HEK293T (cell line): ENCODE measurements at regions not wholly inside any gene's neighbourhood (a gene's known extent, or its start where the extent isn't known, plus 50 kb on each side); places are given as distances from the start of the nearest gene placed in this dataset.

ENCODE experiments used
- CTCF ChIA-PET: fragments of 350-600 bp; formaldehyde crosslinking; extraction: SDS; loops from one replicate; lab custom pipeline; 2021; ENCODE audit warnings: antibody characterized with exemption, inconsistent platforms; lab: Yijun Ruan, JAX
- POLR2A ChIA-PET: fragments of 350-600 bp; formaldehyde crosslinking; extraction: SDS; loops from one replicate; lab custom pipeline; 2020; ENCODE audit warnings: antibody characterized with exemption, inconsistent platforms; lab: Yijun Ruan, JAX
- DNase-seq: peaks from one replicate; pipeline ENCODE4 v3.0.0; 2012; ENCODE audit warnings: mixed read lengths; ENCODE audit errors: extremely low spot score
- ARNT ChIP-seq: fragments of 450-650 bp; IDR thresholded peaks from 2 replicates; pipeline ENCODE4 v1.6.1; 2017; ENCODE audit warnings: mild to moderate bottlenecking
- BHLHE40 ChIP-seq: fragments of 450-650 bp; IDR thresholded peaks from 2 replicates; pipeline ENCODE4 v1.6.1; 2016; ENCODE audit warnings: mild to moderate bottlenecking, moderate library complexity, borderline replicate concordance
- CTBP1 ChIP-seq: fragments of 450-650 bp; IDR thresholded peaks from 2 replicates; pipeline ENCODE4 v1.6.1; 2016; ENCODE audit warnings: borderline replicate concordance
- ELF4 ChIP-seq: fragments of 450-650 bp; IDR thresholded peaks from 2 replicates; pipeline ENCODE4 v1.6.1; 2017; ENCODE audit warnings: antibody characterized with exemption
- FOXA1 ChIP-seq: fragments of 450-650 bp; IDR thresholded peaks from 2 replicates; pipeline ENCODE4 v1.6.1; 2016; ENCODE audit warnings: mild to moderate bottlenecking
- FOXK2 ChIP-seq: fragments of 450-650 bp; IDR thresholded peaks from 2 replicates; pipeline ENCODE4 v1.6.1; 2016; ENCODE audit warnings: mild to moderate bottlenecking
- FOXM1 ChIP-seq: fragments of 450-650 bp; IDR thresholded peaks from 2 replicates; pipeline ENCODE4 v1.6.1; 2017; ENCODE audit warnings: mild to moderate bottlenecking, borderline replicate concordance
- HDGF ChIP-seq: fragments of 450-650 bp; IDR thresholded peaks from 2 replicates; pipeline ENCODE4 v1.6.1; 2017; ENCODE audit warnings: antibody characterized with exemption, borderline replicate concordance
- L3MBTL2 ChIP-seq: fragments of 450-650 bp; conservative IDR thresholded peaks from 2 replicates; pipeline ENCODE4 v1.6.1; 2016; ENCODE audit warnings: mild to moderate bottlenecking
- LEF1 ChIP-seq: fragments of 450-650 bp; IDR thresholded peaks from 2 replicates; pipeline ENCODE4 v1.6.1; 2017; ENCODE audit warnings: mild to moderate bottlenecking, borderline replicate concordance
- NFRKB ChIP-seq: fragments of 450-650 bp; IDR thresholded peaks from 2 replicates; pipeline ENCODE4 v1.6.1; 2016; ENCODE audit warnings: mild to moderate bottlenecking, moderate library complexity
- PKNOX1 ChIP-seq: fragments of 450-650 bp; IDR thresholded peaks from 2 replicates; pipeline ENCODE4 v1.6.1; 2016
- SP1 ChIP-seq: fragments of 450-650 bp; IDR thresholded peaks from 2 replicates; pipeline ENCODE4 v1.6.1; 2017
- SUZ12 ChIP-seq: fragments of 450-650 bp; IDR thresholded peaks from 2 replicates; pipeline ENCODE4 v1.6.1; 2016; ENCODE audit warnings: mild to moderate bottlenecking
- TARDBP ChIP-seq: fragments of 450-650 bp; IDR thresholded peaks from 2 replicates; pipeline ENCODE4 v1.6.1; 2016
- ZNF384 ChIP-seq: fragments of 450-650 bp; IDR thresholded peaks from 2 replicates; pipeline ENCODE4 v1.6.1; 2016

DNA sequence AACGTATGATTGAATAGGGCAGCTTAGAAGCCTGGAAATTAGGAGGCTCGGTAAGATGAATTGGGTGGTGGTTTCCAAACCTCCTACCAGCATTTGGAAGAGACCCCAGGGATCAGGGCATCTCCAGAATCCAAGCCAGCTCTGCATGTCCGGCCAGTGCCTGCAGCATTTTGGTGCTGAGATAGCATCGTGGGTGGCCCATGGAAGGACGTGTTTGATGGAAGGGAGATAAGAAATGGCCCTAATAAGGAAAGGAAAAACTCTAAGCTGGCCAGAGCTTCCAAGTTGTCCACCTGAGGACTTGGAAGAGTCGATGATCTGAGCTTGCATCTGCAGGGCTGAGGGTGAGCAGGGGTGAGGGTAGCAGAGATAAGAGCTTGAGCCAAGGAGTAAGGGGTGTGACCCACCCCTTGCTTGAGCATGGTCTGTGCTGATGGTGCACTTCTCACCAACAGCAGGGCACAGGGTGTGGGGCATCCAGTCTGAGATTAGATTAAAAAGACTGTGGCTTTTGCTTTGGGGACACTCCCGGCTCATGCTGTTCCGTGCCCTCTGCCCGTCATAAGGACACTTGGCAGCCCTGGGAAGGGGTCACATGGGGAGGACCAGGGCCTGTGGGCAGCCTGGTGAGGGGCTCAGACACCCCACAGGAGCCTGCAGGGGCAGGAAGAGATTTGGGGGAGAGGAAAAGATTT, 213.2 kb downstream of the ERMARD start:
- no peak for TF ChIP-seq FOXA1
- no peak for TF ChIP-seq FOXM1
- no peak for TF ChIP-seq NFRKB
- no peak for DNase-seq
- CTCF ChIA-PET, result no interaction called here
- POLR2A ChIA-PET, result no interaction called here

DNA sequence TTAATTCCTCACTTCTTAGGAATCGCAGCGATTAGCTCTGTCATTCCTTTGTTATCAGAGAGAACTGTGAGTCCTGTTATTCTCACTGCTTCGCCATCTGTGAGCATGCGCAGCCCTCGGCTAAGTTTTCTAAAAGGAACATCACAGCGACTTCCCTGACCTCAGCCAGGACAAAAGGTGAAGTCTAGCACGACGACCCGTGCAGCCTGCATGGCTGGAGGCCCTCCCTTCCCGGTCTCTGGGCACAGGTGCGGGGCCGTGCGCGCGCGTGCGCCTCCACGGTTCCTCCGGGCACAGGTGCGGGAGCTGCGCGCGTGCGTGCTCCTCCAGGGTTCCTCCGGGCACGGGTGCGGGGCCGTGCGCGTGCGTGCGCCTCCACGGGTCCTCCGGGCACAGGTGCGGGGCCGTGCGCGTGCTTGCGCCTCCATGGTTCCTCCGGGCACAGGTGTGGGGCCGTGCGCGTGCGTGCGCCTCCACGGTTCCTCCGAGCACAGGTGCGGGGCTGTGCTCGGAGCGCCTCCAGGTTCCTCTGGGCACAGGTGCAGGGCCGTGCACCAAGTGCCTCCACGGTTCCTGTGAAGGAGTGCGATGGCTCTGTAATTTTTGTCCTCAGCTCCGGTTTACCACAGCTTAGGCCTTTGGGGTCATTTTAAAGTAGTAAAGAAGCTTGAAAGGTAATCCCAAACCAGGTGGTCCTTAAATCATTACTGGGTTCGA, 212.3 kb downstream of the ERMARD start:
- TF ChIP-seq NFRKB (no peak), BHLHE40 (no peak), LEF1 (no peak), ZNF384 (no peak), ARNT (no peak), SUZ12 (no peak), TARDBP (no peak), L3MBTL2 (no peak), ELF4 (no peak), SP1 (no peak), CTBP1 (no peak), HDGF (no peak), FOXK2 (no peak), FOXM1 (no peak), FOXA1 (no peak), PKNOX1 (no peak)
- DNase-seq, result no peak
- ChIA-PET CTCF (no interaction called here), POLR2A (interaction anchor here (0.6 kb wide), 1 partner anchor 9 kb away, joined by 3 read pairs; no protein-coding TSS in a partner anchor)

DNA sequence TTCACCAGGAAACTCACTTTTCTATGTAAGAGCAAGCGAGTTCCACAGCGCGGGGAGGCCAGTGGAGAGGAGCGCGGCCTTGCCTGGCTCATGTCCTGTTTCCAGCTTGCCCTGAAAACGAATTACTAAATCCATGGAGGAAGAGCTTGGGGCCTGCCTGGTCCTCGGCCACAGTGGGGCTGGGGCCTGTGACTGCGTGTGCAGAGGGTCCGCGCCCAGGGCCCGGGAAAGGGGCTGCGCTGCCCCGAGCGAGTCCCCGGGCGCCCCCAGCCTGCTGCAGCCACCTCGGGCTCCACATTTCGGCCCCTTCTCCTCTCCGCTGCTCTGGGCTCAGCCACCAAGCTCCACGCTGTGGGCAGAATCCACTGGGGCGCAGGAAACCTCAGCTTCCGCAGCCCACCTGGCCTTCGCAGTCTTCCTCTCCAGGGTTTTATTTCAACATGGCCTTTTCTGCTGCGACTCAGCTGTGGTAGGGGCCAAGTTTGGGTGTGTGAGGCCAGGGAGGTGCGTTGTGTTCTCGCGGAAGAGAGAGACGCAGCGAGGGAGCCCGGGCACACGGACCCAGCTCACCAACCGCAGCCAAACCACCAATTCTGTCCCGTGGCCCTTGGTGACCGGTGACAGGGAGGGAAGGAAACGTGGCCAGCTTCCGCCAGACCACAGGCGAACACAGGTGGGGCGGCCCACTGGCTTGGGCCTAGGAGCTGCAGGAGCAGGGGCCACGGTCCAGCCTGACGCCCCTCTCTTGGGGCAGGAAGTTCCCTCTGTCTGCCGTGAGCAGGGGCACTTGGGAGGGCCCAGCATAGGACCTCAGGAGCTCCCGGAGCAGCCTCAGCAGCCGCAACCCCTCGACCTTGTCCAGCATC, 211.4 kb downstream of the ERMARD start:
- ChIA-PET CTCF (no interaction called here), POLR2A (interaction anchor here (0.6 kb wide), 1 partner anchor 10 kb away, joined by 3 read pairs; no protein-coding TSS in a partner anchor)
- no peak for DNase-seq
- TF ChIP-seq BHLHE40 (no peak), TARDBP (no peak), FOXA1 (no peak), ZNF384 (no peak), NFRKB (no peak), SUZ12 (no peak), FOXK2 (no peak), SP1 (no peak), ELF4 (no peak), LEF1 (no peak), ARNT (no peak), L3MBTL2 (no peak), HDGF (no peak)

GRCh38 chr6:169961772-169962561, 210.5 kb downstream of the ERMARD start:
- POLR2A ChIA-PET, result no interaction called here
- TF ChIP-seq CTBP1 (no peak), LEF1 (no peak), BHLHE40 (no peak)
- CTCF ChIA-PET, result interaction anchor here (0.6 kb wide), 1 partner anchor 36 kb away, joined by 5 read pairs; no protein-coding TSS in a partner anchor

DNA sequence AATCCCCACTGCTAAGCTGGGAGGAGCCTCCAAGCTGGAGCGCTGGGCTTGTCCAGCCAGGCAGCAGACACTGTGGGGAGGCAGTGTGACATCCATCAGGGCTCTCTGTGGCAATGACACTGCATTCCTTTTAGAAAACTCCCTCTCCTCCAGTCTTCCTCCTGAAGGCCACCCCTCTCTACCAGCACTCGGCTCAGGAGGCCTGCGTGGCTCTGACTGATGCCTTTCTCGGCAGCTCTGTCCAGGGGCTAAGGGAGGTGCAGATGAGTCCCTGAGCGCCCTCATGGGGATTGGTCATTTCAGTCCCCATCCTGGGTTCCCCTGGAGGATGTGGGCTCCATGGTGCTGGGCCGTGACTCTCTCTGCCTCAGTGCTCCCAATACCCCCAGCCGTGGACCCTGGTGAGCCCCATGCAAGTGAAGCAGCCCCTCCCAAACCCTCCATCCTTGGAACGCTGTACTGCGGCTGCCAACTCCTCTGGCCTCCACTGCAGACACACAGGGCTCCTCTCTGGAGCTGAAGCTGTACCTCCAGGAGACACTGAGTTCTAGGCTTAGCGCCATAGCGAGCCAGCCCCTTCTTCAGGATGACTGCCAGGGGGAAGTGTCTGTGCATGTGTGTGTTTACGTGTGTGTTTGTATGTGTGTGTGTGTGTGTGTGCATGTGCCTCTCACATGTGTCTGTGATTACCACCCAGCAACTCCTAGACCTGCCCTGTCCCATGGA, 209.6 kb downstream of the ERMARD start:
- no peak for DNase-seq
- POLR2A ChIA-PET, result no interaction called here
- CTCF ChIA-PET, result interaction anchor here (0.6 kb wide), 1 partner anchor 37 kb away, joined by 5 read pairs; no protein-coding TSS in a partner anchor
- no peak for TF ChIP-seq TARDBP
- no peak for TF ChIP-seq ELF4
- no peak for TF ChIP-seq CTBP1
- no peak for TF ChIP-seq BHLHE40
- TF ChIP-seq ZNF384, result no peak
- no peak for TF ChIP-seq HDGF
- no peak for TF ChIP-seq FOXM1
- no peak for TF ChIP-seq SP1
- TF ChIP-seq SUZ12, result no peak
- no peak for TF ChIP-seq PKNOX1
- no peak for TF ChIP-seq LEF1
- TF ChIP-seq ARNT, result no peak

More at GRCh38 chr6:169961772-169962561, 210.5 kb downstream of the ERMARD start:
- no peak for DNase-seq
